Dermis blood vessel endothelial cell (primary cell): ENCODE measurements at regions not wholly inside any gene's neighbourhood (a gene's known extent, or its start where the extent isn't known, plus 50 kb on each side); places are given as distances from the start of the nearest gene placed in this dataset.
"Not testable (repeated sequence)": the region's sequence is repeated elsewhere in the genome, so short reads cannot be mapped to it uniquely, and the experiment has no call there.

ENCODE experiments used
- DNase-seq: peaks from one replicate; pipeline ENCODE4 v3.0.0; 2010

GRCh38 chr9:113665064-113665463 lies 201.5 kb downstream of the RGS3 start:
- DNase-seq: no peak

DNA sequence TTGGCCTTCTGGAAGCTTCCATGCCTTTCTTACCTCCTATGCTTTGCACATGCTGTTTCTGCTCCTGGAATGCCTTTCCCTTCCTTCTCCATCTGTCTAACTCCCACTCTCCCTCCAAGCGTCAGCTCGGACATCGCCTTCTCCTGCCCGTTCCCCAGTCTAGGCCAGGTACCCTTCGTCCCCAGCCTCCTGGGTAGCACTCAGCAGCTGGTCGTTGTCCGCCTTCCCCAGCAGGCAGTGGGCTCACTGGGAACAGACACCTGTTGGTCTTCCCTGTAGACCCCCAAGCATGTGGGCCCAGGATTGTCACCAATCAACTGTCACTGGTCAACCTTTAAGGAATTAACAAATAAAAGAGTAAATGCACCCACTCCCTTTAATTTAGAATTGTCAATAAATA lies 202.2 kb downstream of the RGS3 start:
- no peak for DNase-seq

DNA sequence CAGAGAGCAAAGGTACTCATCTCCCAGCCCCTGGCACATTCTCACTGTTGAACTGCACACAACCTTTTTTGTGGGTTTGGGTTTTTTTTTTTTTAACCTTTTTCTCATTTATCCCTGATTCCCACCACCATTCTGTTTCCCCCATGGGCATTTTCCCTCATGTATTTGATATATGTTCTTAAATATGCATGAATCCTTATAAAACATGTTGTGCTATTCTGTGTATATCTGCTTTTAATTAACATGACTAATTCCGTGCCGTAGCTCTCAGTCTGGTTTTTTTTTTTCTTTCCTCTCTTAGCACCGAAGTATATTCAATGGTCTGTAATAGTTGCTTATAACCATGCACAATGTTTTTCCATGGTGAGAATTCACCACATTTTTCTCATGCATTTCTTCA lies 204.5 kb downstream of the RGS3 start:
- no peak for DNase-seq

DNA sequence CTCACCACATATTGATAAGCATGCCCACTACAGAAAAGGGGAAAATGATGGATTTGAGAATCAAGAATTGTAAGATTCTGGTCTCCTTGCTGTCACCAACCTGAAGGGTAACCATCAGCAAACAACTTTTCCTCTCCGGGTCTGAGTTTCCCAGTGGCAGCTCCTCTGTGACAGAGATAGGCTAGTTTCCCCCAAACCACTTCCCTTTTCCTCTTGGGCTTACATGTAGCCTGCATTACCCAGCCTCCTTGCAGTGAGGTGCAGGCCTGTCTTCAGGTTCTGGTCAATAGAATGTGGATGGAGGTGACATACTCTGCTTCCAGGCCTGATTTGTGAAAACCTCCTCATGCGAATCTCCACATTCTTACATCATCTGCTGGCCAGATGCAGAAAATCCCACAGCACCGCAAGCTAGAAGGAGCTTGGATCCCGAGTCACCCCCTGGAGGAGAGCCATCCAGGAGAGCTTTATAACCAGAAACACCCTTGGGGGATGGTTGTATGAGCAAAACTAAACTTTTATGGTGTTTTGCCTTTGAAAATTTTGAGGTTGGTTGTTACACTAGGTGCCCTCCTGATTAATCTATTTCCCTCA lies 206.1 kb downstream of the RGS3 start:
- DNase-seq: no peak

- DNase-seq: peak; percentile 34
Measured at GRCh38 chr9:113673726-113674125, 202.4 kb upstream of the ZNF618 start.

GRCh38 chr9:113674436-113674835 lies 201.7 kb upstream of the ZNF618 start:
- DNase-seq: peak; percentile 67

DNA sequence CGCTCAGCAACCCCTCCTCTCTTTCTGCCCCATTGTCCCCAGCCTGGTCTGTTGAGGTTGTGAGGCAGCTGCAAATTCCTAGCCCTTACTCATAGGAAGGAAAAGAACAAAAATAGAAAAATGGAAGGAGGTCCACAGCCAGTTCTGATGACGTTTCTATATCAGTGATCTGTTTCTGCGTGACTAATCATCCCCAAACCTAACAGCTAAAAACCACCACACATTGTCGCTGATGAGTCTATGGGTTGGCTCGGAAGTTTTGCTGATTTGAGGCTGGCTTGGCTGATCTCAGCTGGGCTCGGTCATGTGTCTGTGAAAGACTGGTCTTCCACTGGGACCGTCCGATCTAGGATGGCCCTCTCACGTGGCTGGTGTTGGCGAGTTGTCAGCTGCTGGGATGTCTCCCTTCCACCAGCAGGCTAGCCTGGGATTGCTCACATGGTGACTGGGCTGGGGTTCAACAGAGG lies 200.6 kb upstream of the ZNF618 start:
- DNase-seq: peak; percentile 99

GRCh38 chr9:113677057-113677456 lies 199.1 kb upstream of the ZNF618 start:
- no peak for DNase-seq

GRCh38 chr9:113677569-113677968 lies 198.5 kb upstream of the ZNF618 start:
- no peak for DNase-seq

DNA sequence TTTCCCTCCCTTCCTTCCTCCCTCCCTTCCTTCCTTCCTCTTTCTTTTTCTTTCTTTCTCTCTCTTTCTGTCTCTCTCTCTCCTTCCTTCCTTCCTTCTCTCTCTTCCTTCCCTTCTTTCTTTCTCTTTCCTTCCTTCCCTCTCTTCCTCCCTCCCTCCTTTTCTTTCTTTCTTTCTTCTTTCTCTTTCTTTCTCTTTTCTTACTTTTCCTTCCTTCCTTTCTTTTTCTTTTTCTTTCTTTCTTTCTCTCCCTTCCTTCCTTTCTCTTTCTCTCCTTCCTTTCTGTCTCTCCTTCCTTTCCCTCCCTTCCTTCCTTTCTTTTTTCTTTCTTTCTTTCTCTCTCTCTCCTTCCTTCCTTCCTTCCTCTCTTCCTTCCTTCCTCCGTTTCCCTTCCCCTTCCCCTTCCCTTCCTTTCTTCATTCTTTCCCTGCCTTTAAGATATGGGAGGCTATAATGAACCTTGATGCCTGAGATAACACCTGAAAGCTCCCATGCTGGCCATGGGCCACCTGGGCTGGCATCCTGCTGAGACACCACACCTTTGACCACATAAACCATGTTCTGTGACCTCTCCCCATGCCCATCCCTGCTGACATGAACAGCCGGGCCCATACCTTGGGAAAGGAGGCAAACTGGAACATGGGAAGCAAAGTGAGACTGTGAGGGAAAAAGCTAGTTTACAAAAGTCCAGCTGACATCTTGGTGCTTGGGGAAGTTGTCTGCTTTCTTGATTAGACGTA lies 197.8 kb upstream of the ZNF618 start:
- no peak for DNase-seq

DNA sequence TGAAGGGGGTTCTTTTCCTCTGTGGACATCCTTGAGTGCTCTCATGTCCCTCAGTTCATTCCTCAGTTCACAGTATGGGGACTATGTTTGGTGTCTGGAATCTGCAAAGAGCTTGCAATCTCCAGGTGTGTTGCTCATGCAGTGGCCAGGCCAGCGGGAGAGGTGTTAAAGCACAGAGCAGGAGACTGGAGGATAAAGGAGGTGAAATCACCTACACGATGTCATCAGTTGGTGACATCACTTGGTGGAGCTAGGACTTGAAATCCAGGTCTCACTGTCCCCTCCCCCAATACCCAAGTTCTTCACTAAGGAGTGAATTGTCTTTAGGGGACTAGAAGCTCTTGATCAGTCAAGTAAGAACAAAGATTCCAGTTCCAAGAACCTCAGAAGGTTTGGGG lies 197.3 kb upstream of the ZNF618 start:
- no peak for DNase-seq

DNA sequence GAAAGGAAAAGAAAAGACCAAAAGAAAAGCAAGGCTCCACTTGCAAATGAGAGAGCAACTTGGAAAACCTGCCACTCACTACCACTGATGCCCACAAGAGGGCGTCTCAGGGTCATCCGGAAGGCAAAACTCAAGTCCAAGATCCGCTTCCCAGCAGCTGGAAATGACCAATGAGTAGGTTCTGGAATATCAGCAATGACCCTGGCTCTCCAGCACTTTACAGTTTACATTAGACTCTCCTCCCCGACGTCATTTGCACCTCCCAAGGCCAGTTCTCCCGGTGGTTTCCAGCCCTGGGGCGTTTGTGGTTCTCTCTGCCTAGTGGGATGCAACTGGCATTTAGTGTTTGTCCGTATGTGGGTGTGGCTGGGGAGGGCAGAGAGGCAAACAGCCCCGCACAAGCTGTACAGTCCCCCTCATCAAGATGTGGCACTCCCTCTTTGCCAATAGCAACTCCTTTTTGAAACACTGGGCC lies 193.8 kb upstream of the ZNF618 start:
- peak; percentile 93 for DNase-seq

- not testable (repeated sequence) for DNase-seq
Measured at GRCh38 chr9:113685636-113686035, 190.5 kb upstream of the ZNF618 start.

DNA sequence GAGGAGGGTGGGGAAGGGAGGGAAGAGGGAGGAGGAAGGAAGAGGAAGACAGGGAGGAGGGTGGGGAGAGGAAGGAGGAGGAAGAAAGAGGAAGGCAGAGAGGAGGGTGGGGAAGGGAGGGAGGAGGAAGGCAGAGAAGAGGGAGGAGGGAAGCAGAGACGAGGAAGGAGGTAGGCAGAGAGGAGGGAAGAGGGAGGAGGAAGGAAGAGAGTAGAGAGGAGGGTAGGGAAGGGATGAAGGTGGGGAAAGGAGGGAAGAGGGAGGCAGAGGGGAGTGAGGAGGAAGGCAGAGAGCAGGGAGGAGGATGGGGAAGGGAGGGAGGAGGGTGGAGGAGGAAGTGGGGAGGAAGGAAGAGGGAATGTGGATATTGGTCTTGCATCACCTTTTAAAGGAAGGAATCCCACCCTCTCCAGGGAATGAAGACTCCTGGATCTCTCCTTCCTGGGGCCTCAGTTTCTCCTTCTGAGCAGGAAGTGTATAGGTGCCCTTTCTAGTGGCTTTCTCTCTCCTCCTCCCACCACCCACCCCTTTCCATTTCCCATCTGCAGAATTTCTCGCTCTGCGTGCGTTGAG lies 188.9 kb upstream of the ZNF618 start:
- no peak for DNase-seq

DNA sequence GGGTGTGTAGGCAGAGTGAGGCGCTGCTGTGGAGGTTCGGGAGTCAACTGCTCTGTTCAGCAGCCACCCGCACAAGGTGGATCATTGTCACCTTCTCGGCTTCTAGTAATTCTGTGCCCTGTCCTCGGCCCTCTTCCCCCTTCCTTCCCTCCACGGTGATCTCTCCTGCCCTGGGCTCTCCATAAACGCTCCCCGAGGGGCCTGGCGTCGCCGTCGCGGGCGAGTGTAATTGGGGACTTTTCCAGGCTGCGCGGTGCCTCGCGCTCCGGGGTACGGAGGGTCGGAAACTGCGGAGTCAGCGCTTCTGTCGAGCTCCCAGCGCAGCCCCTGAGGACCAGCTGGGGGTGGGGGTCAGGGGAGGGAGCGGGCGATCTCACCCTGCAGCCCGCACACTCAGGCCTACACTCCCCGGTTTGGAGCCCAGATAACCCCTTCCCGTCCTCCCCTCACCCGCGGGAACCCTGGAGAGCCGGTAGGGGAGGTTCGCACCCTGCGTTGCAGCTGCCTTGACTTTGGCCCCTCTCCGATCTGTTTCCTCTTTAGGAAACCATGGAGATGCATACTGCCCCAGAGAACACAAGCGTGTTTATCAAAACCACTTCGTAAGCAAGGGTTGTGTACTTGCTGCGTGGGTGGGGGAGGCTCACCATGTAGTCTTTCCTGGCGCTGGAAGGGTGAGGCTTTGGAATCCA lies 188.3 kb upstream of the ZNF618 start:
- DNase-seq: no peak

DNA sequence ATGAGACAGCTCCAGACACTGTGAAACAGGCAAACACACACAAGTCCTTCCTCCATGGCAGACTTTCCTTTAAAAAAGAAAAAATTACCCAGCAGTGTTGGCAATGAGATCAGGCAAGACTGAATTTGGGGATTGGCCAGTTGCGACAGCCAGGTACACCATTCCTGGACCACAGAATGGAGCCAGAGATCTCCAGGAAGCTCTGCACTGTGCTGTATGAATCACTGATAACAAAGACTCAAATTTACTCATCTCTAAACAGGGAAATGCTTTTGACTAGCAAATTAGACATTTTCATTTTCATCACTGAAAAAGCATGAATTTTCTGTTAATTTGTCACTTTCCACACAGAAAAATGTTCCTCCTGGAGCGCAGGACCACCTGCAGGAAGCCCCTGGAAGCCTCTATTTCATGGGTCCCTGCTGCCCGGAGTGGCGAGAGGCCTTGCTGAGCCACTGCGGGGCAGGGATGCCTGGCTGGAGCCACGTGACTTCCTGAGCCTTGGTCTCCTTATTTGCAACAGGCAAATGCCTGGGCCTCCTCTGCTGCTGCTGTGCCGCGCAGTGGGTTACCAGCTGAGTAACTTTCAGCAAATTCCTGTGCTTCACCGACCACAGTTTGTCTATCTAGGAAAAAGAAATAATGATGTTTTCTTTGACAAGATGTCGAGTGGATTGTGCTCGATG lies 185.9 kb upstream of the ZNF618 start:
- no peak for DNase-seq

DNA sequence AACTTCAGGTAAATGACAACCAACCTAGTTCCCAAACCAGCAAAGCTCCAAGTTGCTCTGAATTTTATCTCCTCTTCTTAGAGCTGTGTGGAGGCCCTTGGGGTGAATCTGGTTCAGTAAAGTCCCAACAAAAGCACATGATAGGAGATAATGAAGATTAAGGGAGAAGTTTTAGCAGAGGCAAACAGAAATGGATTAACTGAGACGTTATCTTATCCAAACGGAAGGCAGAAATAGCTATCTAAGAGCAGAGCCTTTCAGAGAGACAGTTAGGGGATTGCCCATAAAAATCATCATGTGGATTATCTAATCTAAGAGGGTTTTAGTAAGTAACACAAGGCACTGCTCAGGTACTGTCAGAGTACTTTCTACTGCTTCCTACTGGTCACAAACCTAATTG lies 183.9 kb upstream of the ZNF618 start:
- no peak for DNase-seq

- DNase-seq: no peak
Measured at GRCh38 chr9:113694912-113695311, 181.2 kb upstream of the ZNF618 start.

- no peak for DNase-seq
Measured at GRCh38 chr9:113695440-113695851, 180.7 kb upstream of the ZNF618 start.

GRCh38 chr9:113695901-113696300 lies 180.2 kb upstream of the ZNF618 start:
- peak; percentile 40 for DNase-seq

DNA sequence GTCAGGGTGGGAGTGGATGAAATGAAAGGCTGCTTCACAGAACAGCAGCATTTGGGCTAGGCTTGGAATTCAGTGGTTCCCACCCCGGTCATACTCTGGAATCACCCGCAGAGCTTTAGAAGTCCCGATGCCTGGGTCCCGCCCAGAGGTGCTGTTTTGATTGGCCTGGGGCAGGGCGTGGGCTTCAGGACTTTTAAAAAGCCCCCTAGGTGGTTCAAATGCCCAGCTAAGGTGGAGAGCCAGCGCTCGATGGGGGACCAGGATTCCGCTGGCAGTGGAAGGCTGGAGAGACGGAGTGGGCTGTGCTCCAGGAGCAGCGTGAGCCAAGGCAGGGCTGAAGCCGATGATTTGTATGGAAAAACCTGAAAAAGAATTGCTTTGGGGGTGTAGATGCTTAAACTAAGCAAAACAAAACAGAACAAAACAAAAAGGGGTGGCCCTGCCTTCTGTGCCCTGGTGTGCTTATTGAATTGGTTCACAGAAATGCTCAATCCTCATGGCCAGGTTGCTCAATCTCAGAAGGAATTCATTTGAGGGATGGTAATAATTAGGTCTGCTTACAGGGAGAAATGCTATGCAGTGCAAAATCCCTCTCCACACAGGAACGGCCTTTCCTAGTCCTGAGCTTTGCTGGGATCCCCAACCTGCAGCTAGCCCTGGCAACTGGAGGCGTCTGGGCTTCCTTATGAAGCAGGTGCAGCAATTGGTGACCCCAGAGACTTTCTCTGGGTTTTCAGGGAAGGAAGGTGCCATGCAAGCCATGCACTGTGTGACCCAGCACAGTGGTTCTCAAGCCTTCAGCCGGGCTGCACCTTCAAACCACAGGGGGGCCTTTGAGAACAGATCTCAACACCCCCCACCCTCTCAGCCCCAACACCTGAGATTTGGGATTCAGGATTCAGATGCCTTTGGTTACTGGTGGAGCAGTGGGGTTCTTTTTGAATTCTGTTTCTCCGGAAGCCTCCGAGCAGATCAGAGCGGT lies 174.0 kb upstream of the ZNF618 start:
- no peak for DNase-seq
